HUDEP-2 (cell line): ENCODE measurements at regions not wholly inside any gene's neighbourhood (a gene's known extent, or its start where the extent isn't known, plus 50 kb on each side); places are given as distances from the start of the nearest gene placed in this dataset.

Experiments
- DNase-seq, 76 experiments: peaks; one replicate each; lab custom pipeline; 2025; ENCODE audit not compliant: unreplicated experiment in 76 of 76; lab: John Stamatoyannopoulos, UW

DNA sequence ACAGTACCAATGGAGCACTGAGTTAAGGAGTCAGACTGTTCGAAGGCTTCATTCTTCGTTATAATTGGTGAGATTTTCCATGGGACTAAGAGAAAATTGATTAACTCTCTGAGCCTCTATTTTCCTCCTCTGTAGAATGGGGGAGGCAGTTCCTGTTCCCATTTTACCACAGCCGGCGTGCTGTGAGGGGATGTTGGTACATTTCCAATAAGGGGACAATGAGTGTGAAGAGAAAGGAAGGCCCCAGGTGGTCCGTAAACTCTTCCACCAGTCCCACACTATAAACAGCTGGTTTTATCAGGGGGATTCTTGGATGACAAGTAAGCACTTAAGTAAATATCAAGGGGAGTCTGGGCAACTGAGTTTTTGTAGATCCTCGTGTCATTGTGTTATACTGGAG is 109.9 kb downstream of the DAD1 start:
- DNase-seq = no peak

DNA sequence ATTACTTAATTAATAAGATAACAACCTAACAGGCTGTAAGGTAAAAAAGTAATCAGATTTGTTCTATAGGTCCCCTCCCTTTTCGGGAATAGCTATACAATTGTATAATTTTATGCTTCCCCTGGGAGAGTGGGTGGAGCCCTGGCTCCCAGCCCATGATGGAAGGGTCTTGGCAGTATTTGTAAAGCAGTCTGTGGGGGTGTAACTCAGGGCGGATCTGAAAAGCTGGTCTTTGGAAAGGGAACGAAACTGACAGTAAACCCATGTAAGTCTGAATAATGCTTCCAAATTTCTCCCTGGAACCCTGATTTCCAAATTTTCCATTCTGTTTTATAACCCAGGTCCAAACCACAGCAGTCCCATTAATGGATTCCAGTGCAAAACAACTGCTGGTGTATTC is 110.4 kb downstream of the DAD1 start:
- no peak for DNase-seq

DNA sequence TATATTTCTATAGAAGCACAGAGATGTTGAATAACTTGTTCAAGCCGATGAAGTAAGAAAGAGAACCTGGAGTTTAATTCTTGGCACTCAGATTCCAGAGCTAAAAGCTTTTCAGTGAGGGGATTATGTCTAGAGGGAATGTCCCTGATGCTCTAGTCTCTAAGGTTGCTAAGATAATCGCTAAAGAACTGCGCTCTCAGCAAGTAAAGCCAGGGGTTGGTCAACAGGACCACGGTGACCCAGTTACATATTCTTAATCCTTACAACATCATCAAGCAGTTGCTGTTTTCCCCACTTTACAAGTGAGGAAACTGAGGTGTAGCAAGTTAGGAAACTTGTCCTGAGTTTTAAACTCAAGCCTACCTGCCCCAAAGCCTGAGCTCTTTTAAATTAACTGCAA is 110.8 kb downstream of the DAD1 start:
- DNase-seq = no peak

DNA sequence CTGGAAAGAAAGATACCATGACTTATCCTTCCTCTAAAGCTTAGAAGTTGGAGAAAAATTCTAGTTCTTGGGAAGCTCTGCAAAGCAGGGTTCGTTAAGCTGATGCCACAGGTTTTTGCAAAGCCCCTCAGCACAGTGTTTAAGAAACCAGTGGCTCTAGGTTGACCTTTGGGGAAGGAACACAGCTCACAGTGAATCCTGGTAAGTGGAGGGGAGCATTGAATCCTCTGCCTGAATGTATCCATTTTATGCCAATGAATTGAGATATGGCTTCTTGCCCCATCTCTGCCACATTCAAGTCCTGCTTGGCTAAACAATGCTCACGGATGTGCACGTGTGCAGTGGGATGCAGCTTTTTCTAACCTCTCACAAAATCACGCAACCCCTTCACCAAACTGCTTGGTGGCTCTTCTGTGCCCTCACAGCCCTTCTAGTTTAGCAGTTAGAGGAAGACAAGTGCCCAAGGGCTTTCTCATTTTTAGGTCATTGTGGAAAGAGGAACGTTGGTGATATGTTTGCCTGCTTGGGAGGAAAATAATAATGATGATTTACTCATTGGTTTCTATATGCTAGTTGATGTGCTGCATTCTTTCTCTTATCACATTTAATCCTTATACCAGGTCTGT is 111.3 kb downstream of the DAD1 start:
- DNase-seq = no peak

GRCh38 chr14:22476887-22477286 is 112.1 kb downstream of the DAD1 start:
- no peak for DNase-seq

- no peak for DNase-seq
Observed at GRCh38 chr14:22476005-22476751, 112.8 kb downstream of the DAD1 start.

DNA sequence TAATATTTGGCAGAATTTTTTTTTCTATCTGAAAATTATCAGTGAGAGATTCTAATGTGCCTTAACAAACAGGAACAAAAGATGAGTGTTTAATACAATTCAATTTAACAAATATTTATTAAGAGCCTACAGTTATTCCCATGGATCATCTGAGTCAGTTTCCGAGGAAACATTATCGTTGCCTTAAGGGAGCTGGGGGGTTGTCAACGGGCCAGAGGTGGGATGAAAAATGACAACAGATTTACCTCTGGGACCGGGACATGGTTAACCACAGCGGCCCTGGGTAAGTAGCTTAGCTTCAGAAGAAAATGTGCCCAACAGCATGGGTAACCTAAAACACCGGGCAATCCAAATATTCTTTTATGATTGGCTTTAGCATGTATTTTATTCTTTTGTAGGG is 113.6 kb downstream of the DAD1 start:
- no peak for DNase-seq

DNA sequence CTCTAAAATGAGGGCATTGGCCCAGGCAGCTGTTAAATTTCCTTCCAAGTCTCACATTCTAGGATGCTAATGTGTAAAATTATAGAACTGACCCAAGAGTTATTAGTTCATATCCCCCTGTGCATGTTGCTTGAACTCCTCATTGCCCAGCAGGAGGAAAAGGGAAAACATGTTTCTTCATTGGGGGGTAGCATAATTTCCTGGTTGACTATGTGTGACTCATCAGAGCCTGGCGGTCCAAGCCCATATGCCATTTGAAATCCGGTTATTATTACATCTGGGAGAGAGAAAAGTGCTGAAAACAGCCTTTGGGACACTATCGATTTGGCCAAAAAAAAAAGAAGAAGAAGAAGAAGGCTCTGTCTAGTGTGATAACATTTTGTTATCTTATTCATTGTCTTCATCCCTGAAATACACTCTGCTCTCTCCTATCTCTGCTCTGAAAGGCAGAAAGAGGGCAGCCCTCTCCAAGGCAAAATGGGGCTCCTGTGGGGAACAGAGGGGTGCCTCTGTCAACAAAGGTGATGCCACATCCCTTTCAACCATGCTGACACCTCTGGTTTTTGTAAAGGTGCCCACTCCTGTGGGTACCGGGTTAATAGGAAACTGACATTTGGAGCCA is 114.2 kb downstream of the DAD1 start:
- no peak for DNase-seq

DNA sequence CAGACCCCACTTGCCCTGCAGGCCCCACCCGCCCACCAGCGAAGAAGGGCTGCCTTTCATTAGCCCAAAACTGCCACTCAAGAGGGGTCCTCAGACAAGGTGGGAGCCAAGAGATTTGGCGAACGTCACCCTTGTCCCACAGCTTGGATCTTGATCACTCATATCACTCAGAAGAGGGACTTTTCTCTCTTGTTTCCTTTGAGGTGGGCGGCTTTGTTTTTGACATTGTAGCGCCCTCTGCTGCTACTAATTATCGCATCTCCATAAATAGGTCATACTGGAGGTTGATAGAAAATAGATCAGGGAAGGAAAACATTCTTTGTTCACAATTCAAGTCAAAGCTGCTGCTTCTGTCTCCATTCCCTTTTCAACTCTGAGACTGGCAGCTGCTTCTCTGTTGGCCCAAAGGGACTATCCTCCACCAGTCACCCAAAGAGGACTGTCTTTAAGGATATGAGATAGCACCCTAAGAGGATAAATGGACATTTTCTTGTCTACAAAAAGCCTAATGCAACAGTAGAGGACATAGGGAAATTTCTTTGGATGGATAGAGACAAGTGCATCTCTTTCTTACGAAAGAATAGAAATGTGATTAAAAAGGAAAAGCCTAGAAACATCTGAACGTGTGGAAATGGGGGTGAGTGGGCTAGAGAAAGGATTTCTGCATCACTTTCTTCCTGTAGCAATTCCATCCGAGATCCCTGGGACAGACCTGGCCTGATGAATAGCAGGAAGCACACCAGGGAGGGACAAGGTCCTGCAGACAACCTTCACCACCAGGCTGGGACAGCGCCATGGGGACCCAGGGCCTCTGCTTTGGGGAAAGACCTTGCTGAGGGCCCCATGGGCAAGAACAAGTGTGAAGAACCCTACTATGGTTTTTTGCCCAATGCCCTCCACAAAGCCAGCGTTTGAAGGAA is 115.8 kb downstream of the DAD1 start:
- DNase-seq = peak in 50 of 76 experiments; percentile 3 to 73 (median 34)

DNA sequence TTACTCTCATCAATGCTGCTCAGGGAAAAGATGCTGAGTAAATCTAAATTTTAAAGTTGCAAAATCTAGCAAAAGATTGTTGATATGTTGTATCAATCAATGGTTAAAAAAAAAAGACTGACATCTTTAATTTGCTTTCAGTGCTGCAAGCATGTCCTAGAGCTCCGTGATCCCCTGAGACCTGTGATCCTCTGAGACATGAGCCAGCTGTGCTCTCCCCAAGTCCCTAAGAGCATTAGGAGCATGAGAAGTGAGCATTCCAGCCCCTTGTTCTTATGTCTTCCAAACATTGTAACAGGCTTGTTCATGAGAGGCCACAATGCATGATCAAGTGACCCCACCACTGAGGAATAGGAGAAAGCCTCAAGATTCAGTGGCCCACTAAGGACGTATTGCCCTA is 116.6 kb downstream of the DAD1 start:
- no peak for DNase-seq

DNA sequence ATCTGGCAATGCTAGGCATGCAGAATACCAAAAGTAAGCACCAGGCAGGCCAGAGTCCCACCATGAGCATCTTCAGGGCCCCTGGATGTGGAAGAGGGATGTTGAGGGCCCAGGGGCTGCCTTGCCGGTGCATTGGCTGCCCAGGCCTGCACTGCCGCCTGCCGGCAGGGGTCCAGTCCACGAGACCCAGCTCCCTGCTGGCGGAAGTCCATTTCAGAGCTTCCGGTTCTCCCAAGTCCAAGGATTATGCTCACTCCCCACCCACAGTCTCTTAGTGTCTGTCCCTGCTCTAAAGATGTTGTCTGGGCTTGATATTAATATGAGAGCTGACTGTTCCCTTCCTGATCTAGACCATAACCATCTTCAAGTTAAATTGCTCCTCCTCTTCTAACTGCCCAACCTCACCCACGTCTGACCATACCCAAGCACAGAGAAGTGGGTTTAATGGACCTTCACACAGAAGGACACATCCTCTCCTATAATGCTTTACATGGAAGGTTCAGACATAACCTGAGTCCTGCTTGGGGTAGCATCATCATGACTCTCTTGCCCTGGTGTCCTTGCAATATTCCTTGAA is 117.4 kb downstream of the DAD1 start:
- DNase-seq = peak in 1 of 76 experiments; percentile 6

DNA sequence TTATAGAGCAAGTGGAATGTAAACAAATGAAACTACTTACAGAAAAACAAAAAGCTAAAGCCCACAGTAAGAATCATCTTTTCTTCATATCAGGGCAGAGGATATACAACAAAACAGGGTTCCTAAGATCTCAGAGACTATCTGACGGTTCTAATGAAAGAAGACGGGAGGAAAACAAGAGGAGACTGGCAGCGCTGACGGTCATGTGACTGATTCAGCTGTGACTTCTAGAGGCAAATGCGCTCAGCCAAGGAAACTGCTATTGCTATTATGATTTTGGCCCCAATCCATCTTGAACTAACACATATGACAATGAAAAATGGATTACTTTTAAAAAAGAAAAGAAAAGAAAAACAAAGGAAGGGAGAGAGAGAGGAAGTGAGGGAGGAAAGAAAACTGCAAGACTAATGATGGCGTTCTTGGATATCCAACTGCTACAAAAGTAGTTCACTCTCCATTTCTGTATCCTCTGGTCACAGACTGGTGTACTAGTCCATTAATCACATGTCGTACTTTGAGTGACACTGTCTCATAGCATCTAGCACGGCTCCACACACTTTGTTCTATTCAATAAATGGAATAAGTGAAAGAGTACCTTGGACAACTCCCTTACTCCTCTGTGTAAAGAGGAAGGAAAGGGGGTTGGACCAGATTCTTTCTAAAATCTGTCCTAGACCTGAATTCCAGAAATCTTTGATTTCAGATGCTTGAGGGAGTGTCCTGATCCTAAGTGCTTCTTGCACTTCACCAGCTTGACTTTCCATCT is 119.3 kb downstream of the DAD1 start:
- no peak for DNase-seq

GRCh38 chr14:22468830-22469229 is 120.2 kb downstream of the DAD1 start:
- DNase-seq = no peak

DNA sequence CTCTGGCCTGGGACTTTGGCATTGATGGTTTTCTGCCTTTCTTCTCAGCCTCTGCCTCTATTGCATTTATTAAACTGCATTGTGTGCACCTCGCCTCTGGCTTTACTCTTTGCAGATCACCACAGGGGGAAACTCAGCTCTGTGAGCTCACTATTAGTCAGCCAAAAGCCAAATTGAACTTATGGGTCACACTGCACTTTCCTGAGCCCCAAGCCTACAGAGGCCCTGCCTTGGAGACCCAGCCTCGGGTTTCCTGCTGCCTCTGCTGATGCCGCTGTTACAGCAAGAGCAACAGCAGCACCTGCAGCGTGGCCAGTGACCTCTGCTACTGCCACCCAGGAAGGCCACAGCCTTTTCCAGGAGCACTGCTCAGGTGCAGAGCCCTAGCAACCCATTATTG is 122.5 kb downstream of the DAD1 start:
- no peak for DNase-seq

DNA sequence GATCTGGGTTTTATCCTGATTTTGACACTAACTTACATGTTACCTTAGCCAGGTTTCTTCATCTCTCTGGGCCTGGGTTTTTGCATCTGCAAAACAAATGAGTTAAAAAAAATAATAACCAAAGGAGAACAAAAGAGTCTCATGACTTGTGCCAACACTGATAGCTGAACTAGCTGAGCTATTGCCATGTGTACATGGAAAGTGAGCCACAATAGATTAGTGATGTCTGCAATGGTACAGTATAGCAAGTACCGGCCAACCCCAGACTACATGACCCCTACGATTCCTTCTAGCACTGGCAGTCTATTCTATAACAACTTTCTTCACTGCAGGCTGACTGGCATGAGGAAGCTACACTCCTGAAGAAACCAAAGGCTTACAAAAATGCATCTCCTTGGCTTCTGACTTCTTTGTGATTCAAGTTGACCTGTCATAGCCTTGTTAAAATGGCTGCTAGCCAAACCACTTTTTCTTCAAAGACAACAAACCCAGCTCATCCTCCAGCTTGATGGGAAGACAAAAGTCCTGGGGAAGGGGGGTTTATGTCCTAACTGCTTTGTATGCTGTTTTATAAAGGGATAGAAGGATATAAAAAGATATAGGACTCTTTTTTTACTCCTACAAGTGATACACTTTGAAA is 123.7 kb downstream of the DAD1 start:
- peak in 1 of 76 experiments; percentile 12 for DNase-seq

- DNase-seq = no peak
Observed at GRCh38 chr14:22464422-22465142, 124.4 kb downstream of the DAD1 start.

DNA sequence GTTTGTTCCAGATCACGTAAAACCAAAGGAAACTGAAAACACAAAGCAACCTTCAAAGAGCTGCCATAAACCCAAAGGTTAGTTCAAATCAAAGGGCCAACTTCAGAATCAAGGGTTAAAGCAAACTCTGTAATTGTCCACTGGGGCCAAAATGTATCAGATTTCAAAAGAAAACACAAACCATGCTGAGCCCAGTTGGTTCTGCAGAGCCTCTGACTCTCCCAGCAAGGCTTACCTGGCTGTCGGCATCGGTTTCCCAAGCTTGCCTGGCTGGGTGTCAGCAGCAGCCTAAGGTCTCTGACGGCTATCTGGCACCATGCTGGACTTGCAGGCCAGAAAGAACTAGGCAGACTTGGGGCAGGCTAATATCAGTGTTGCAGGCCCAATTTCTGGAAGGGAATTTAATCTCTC is 125.3 kb downstream of the DAD1 start:
- DNase-seq = no peak

DNA sequence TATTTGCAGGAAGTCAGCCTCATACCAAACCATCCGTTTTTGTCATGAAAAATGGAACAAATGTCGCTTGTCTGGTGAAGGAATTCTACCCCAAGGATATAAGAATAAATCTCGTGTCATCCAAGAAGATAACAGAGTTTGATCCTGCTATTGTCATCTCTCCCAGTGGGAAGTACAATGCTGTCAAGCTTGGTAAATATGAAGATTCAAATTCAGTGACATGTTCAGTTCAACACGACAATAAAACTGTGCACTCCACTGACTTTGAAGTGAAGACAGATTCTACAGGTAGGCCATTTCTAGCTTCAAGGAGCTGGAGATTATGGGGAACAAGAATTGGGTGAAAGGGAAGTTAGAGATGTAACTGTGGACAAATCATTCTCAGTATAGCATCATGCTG is 126.1 kb downstream of the DAD1 start:
- DNase-seq = no peak
